H4 (cell line): ENCODE measurements at regions not wholly inside any gene's neighbourhood (a gene's known extent, or its start where the extent isn't known, plus 50 kb on each side); places are given as distances from the start of the nearest gene placed in this dataset.

ENCODE experiments used
- DNase-seq: peaks from one replicate; pipeline ENCODE4 v3.0.0-alpha.2; 2015; ENCODE audit warnings: low spot score

GRCh38 chr2:12347066-12347493 lies 369.7 kb upstream of the TRIB2 start:
- no peak for DNase-seq

GRCh38 chr2:12348216-12348615 lies 368.5 kb upstream of the TRIB2 start:
- no peak for DNase-seq

DNA sequence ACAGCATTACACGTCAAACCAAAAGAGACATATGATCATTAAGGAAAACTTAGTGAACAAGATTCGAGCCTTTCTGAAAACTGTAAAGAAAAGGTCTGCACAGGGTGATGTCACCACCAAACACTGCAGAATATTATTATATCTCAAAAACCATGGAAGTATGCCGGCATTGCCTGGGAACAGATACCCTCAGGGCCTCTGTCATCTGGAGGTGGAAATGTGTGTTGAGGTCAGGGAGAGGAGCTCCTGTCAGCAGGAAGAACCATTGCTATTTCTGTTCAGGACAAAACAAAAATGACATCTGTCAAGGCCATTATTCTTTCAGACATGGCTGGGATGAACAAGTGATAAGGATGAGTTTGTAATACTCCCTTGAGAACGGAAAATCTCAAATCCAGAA lies 365.9 kb upstream of the TRIB2 start:
- DNase-seq = no peak

DNA sequence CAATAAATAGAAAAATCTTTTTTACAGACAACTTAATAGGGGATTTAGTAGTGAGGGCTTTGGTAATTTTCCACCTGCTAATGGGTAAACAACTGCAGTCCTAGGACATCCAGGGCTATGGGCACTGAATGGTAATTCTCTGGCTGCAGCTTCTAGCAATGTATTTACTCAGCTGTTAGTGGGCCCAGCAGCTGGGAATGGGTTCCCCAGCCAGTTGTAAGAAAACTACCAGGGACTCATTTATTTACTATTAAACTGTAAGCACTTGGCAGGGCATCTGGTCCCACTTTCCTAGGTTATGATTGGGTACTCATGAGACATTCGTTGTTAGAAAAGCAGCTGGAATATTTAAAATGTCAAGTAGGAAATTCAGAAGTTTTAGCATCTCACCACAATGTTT lies 363.8 kb upstream of the TRIB2 start:
- no peak for DNase-seq

- DNase-seq = peak; percentile 3
Observed at GRCh38 chr2:12361506-12361905, 355.2 kb upstream of the TRIB2 start.

GRCh38 chr2:12363138-12363537 lies 353.6 kb upstream of the TRIB2 start:
- DNase-seq = no peak

DNA sequence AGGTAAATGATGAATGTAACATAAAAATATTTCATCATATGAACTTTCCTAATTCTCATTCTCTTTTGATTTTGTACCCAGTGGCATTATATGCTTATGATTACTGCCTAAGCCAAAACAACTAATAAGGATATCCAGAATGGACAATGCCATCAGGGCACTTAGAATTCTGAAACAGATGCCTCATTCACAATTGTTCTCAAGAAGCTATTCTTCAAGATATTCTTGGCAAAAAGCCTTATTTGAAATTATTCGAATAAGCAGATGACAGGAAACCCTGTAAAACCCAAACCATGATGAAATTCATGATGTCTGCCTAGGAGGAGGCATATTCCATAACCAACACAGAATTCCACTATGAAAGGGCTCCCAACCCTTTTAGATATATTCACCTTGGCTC lies 353.2 kb upstream of the TRIB2 start:
- no peak for DNase-seq

GRCh38 chr2:12369566-12369965 lies 347.2 kb upstream of the TRIB2 start:
- DNase-seq = no peak

DNA sequence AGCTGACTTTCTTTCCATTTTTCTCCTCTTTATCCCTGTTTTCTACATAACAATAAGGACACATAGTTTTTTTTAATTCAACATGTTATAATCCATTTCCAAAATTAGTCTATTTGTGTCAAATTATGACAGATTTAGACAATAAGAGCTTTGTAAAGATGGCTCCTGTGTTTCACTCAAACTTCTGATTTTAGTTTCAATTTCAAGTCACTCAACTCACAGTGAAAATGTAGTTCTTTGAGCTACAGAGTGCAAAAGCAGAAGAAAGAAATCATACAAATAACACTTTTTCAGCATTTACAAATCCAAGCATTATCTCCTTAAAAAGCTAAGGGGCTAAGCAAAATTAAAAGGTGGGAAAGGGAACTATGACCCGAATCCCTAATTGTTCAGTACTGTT lies 340.7 kb upstream of the TRIB2 start:
- no peak for DNase-seq

DNA sequence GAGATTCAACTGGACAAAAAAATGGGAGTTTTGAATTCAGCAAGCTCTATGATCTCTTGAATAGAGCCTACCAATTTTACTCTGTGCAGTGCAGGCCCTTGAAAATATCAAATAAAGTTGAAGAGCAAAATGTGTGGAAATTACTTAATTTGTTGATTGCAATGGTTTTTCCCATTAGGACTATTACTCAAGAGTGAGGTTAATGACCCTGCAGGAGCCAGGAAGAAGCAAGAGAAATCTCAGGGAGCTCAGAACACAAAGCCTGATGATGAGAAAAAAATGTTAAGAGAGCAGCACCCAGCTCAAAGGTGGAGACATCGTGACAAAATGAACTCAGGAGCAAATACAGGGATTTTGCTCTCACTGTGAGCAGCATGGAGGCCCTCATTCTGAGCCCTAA lies 337.6 kb upstream of the TRIB2 start:
- DNase-seq = no peak

DNA sequence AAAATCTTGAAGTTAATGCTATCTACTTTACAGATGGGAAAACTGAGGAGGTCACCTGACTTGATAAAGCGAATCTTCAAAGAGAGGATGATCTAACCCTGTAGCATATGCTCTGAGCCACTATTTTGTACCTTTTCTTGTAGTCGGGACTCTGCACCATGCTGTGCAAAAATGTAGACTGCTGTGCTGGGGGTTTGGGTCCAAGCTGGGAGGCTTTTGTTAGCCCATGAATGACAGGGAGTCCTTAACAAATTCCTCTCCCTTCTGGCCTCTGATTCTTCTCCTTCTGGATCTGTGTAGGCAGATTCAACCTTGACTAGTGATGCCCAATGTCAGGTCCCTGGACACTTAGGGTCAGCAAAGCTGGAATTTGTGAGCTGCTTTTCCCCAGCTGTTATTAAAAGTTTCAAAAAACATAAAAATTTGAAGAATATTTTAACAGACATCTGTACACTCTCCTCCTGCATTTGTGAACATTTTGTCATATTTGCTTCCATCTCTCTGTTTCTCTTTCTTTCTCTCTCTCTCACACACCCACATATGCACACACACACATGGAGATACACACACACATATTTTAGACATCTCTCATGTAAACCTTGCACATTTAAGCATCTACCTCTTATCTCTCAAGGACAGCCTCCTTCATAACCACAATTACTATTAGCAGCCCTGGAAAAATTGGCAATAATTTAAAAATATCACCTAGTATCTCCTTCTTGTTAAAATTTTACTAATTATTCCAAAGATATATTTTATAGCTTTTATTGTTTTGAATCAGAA lies 335.0 kb upstream of the TRIB2 start:
- no peak for DNase-seq

DNA sequence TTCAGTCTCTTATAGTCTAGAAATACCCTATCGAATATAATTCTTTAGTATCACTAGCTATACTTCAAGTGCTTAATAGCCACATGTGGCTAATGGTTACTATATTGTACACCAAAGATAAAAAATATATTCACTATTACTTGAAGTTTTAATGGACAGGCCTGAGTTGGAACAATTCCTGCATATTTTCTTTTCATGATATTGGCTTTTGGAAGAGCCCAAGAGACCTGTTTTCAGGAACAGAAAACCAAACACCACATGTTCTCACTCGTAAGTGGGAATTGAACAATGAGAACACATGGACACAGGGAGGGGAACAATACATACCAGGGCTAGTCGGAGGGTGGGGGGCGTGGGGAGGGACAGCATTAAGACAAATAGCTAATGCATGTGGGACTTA lies 334.4 kb upstream of the TRIB2 start:
- no peak for DNase-seq

DNA sequence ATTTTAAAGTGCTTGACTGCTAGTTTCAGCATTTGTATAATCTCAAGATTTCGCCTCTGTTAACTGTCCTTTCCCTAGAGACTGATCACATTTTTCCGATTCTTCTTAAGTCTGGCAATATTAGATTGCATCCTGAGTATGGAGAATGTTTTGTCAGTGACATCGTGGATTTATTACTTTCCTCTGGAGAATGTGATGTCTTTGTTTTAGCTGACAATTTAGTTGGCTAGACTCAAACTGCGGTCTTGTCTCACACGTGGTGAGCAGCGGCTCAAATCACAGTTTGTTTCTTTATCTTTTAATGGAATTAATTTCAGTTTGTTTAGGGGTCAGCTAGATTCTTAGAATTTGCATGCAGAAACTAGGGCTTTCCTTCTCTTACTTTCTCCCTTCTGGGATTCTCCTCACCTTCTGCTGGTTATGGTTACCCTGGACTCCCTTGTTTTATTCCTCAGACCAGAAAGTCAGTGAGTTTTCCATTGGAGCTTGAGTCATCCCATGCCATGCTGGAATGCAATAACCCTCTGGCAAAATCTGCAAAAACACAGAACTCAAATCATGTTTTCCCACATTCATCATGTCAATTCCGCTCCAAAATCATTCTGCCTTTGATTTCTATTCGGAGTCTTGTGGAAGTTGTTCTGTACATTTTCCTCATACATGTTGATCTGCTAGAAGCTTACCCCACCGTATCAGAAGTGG lies 327.2 kb upstream of the TRIB2 start:
- no peak for DNase-seq

DNA sequence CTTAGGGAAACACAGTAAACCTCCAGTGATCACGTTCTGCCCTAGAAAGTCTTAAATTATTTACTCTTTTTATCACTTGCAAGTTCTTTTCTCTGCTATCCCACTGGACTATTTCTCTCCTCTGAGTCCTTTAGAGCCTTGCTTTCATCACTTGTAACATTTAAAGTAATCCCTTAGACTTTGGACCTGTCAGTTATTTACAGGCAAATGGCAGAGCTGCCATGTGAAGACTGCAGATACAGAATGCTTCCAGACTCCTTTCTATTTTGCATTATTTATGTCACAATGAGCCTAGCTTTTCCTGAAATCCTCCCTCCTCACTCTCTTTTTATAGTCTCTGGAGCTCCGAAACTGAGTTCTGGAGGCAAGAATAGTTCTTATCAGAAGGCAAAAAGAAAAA lies 325.6 kb upstream of the TRIB2 start:
- DNase-seq = no peak

DNA sequence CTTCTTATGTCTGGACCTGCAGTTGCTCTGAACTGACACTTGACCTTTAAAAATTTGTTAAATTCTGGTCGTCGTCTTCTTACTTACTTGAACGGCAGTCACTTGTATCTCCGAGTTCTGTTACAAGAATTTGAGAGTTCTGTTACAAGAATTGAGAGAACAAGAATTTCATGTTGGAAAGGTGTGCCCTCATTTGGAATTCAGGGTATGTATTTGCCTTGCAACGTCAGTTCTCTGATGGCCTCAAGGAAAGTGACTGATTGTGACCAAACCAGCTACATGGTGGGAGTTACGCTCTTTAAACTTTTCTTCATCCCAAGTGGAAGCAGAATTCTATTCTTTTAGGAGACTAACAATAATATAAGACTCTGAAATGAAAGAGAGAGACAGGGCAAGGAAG lies 320.0 kb upstream of the TRIB2 start:
- no peak for DNase-seq

DNA sequence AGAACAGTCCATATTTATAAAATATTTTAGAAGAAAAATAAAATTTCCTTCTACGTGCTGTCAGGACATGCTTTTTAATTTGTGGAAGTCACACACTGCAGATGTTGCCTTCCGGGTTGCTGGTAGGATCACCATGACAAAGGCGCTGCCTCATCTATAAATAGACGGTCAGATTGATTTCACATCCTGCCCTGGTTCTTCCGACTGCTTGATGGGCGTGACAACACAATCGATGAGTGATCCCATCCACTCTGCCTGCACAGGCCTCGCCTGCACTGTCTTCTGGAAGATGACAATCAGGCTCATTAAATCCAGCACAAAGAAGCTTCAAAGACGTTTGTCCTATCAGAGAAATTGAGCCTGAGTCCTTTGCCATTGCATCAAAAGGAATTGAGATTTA lies 318.9 kb upstream of the TRIB2 start:
- no peak for DNase-seq

DNA sequence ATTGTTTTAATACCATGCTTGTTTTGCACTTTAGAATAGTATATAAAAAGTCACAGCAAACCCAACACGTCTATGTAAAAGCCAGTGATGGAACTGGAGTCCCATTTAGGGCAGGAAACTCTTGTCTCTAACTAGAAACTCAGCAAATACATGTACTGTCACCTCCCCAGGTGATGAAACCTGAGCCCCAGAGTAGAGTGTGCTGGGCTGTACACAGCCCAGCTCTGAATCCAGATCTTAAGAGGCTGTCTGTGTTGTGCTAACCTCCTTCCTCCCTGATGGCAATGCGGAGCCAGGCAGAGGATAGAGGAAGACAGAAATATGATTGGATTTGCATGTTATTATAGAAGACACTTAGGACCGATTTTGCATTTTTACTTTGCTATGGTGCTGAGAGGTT lies 317.5 kb upstream of the TRIB2 start:
- DNase-seq = no peak

DNA sequence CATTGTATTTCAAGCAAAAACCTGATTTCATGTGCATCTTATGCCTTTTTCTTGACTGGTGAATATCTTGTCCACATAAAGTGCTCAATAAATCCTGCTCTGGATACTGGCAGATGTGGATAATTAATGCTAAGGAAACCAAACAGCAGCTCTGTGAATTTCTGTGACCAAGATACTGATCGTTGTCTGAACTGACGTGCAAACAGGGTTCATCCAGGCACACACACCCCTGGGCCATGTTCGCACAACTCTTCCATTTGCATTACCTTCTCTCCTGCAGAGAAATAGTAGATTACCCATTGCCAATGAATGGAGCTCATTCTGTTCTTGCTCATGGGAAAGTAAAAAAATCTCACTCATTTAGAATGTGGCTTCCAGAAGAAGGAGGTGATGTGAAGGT lies 316.2 kb upstream of the TRIB2 start:
- no peak for DNase-seq

DNA sequence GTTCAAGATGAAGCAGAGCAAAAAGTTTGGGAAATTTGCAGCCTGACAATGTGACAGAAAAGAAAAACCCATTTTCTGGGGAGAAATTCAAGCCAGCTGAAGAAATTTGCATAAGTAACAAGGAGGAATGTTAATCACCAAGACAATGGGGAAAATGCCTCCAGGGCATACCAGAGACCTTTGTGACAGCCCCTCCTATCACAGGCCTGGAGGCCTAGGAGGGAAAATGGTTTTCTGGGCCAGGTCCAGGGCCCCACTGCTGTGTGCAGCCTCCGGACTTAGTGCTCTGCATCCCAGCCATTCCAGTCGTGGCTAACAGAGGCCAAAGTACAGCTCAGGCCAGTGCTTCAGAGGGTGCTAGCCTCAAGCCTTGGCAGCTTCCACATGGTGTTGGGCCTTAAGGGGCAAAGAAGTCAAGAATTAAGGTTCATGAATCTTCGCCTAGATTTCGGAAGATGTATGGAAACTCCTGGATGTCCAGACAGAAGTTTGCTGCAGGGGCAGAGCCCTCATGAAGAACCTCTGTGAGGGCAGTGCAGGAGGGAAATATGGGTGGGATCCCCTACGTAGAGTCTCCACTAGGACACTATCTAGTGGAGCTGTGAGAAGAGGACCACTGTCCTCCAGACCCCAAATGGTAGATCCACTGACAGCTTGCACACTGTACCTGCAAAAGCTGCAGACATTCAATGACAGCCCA lies 314.1 kb upstream of the TRIB2 start:
- no peak for DNase-seq

- no peak for DNase-seq
Observed at GRCh38 chr2:12404497-12404896, 312.2 kb upstream of the TRIB2 start.

DNA sequence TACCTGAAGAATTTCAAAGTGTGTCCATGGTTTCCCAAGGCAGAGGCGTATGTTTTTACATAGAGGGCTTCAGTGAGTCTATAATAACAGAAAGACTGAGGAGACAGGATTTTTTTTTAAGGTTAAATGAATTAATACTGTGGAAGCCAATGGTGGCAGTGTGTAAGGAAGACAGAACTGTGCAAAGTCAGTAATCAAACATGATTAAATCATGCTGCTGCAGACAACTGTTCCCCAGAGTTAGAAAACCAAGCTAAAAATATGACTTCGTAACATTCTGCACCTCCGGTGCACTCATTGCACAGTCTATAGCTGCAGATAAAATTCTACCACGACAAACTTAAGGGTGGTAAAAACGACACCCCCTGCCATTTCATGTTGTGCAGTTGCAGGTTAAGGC lies 309.6 kb upstream of the TRIB2 start:
- no peak for DNase-seq

DNA sequence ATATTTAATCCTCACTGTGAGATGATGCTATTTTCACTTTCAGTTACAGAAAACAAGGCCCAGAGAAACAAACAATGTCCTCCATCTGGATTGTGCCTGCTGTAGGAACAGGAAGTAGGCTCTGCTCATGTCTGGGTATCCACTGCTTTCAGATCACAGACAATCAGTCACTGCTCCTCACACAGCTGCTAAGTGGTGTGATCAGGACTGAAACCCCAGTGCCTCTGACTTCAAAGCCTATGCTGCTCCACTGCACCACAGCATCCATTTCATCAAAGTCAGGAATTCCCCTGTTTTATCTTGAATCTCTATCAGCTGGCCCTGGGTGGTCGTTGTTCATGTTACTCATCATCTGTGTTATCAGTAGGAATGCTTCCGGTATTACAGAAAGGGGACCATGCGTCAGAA lies 303.8 kb upstream of the TRIB2 start:
- DNase-seq = no peak

DNA sequence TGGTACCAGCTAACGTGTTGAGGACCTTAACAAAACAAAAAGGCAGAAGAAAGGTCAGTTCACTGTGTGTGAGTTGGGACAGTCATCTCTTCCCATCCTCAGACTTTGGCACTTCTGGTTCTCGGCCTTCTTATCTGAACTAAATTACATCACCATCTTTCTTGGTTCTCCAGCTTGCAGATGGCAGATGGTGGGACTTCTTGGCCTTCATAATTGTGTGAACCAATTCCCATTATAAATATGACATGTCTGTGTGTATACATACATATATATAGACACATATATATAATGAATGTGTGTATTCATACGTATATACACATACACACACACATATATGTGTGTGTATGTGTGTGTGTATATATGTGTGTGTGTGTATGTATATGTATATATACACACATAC lies 301.2 kb upstream of the TRIB2 start:
- DNase-seq = no peak
